Kidney (tissue), 13 donors: ENCODE measurements at regions not wholly inside any gene's neighbourhood (a gene's known extent, or its start where the extent isn't known, plus 50 kb on each side); places are given as distances from the start of the nearest gene placed in this dataset.

Source experiments
- DNase-seq, 5 donors: peaks; one replicate each; pipeline ENCODE4 v3.0.0-alpha.2; 2013 to 2020
- FAIRE-seq: peaks from 2 replicates; lab custom pipeline; 2012; peaks lifted over from hg19 to GRCh38; lab: Jason Lieb, UNC
- H3K27ac ChIP-seq, 2 donors: one replicate each; pipeline ENCODE4 v1.7.0; 2013; ENCODE audit warnings: low read depth in 2 of 2, low read length in 2 of 2, inconsistent platforms in 1 of 2
- H3K27me3 ChIP-seq: one replicate; pipeline ENCODE4 v1.7.1; 2013; ENCODE audit warnings: low read length, inconsistent platforms; ENCODE audit not compliant: control insufficient read depth, insufficient read depth
- H3K36me3 ChIP-seq, 3 donors: one replicate each; pipeline versions ENCODE4 v1.7.0 to v1.7.1; 2013; ENCODE audit warnings: low read length in 3 of 3, control low read depth in 1 of 3, inconsistent platforms in 1 of 3; ENCODE audit not compliant: insufficient read depth in 3 of 3, control insufficient read depth in 2 of 3
- H3K4me1 ChIP-seq, 3 donors: one replicate each; pipeline versions ENCODE4 v1.7.0 to v1.7.1; 2013; ENCODE audit warnings: low read length in 3 of 3, inconsistent platforms in 1 of 3, low read depth in 1 of 3; ENCODE audit not compliant: control insufficient read depth in 2 of 3, insufficient read depth in 2 of 3
- H3K4me3 ChIP-seq, 3 donors: one replicate each; pipeline versions ENCODE4 v1.7.0 to v1.8.1; 2013; ENCODE audit warnings: low read length in 3 of 3, control low read depth in 1 of 3, inconsistent platforms in 1 of 3
- H3K9ac ChIP-seq, 3 donors: one replicate each; pipeline versions ENCODE4 v1.7.0 to v1.7.1; 2013; ENCODE audit warnings: low read length in 3 of 3, control low read depth in 1 of 3, inconsistent platforms in 1 of 3
- H3K9me3 ChIP-seq, 3 donors: one replicate each; pipeline versions ENCODE4 v1.7.0 to v1.7.1; 2013; ENCODE audit warnings: low read length in 3 of 3, control low read depth in 1 of 3, inconsistent platforms in 1 of 3; ENCODE audit not compliant: control insufficient read depth in 2 of 3, insufficient read depth in 1 of 3
- CTCF ChIP-seq: IDR thresholded peaks from 3 replicates; pipeline ENCODE4 v1.5.1; 2012; ENCODE audit warnings: mild to moderate bottlenecking, moderate library complexity, borderline replicate concordance; ENCODE audit not compliant: insufficient read depth; ENCODE audit errors: extremely low read depth
- intact Hi-C: fragments of 100-400 bp; cut with DNase I; formaldehyde crosslinking; loops from one replicate; pipeline ENCODE4 v1.11.1; 2022
- donor health status: control.
- donor health status: control.
- donor health status: control.
- donor health status: control.
- donor health status: control.
- donor health status: DM: yes; HTN: yes; CAD: no.
- donor health status: Normal renal cell carcinoma (clear cell type).

GRCh38 chr13:112249644-112250610, 126.2 kb upstream of the SPACA7 start:
- intact Hi-C loops = no loop called here

GRCh38 chr13:112250788-112251445, 125.2 kb upstream of the SPACA7 start:
- DNase-seq (no peak), FAIRE-seq (no peak)
- Histone ChIP-seq H3K27ac (no peak overlapping the region), H3K9me3 (no peaks in the 10 kb centered on the region), H3K36me3 (no peaks in the 10 kb centered on the region), H3K4me3 (no peak overlapping the region), H3K4me1 (no peaks in the 10 kb centered on the region), H3K9ac (no peak overlapping the region), H3K27me3 (no peaks in the 10 kb centered on the region)
- no peak for TF ChIP-seq CTCF
- intact Hi-C loops = no loop called here

More at GRCh38 chr13:112249644-112250610, 126.2 kb upstream of the SPACA7 start:
- FAIRE-seq = no peak
- H3K9ac ChIP-seq = no peak overlapping the region
- no peak overlapping the region for H3K4me3 ChIP-seq
- H3K4me1 ChIP-seq = no peaks in the 10 kb centered on the region
- TF ChIP-seq CTCF = no peak
- DNase-seq = no peak
- no peaks in the 10 kb centered on the region for H3K27me3 ChIP-seq
- no peak overlapping the region for H3K27ac ChIP-seq
- H3K36me3 ChIP-seq = no peaks in the 10 kb centered on the region
- H3K9me3 ChIP-seq = no peaks in the 10 kb centered on the region

GRCh38 chr13:112251930-112252585, 124.1 kb upstream of the SPACA7 start:
- DNase-seq (no peak), FAIRE-seq (no peak)
- H3K27me3 ChIP-seq = no peaks in the 10 kb centered on the region
- H3K4me1 ChIP-seq = no peaks in the 10 kb centered on the region
- H3K9me3 ChIP-seq = no peaks in the 10 kb centered on the region
- H3K36me3 ChIP-seq = no peaks in the 10 kb centered on the region
- no peak for TF ChIP-seq CTCF
- no peak overlapping the region for H3K9ac ChIP-seq
- H3K4me3 ChIP-seq = no peak overlapping the region
- no peak overlapping the region for H3K27ac ChIP-seq
- intact Hi-C loops = no loop called here
